GM19328 (cell line): ENCODE measurements at regions not wholly inside any gene's neighbourhood (a gene's known extent, or its start where the extent isn't known, plus 50 kb on each side); places are given as distances from the start of the nearest gene placed in this dataset.
"Not testable (repeated sequence)": the region's sequence is repeated elsewhere in the genome, so short reads cannot be mapped to it uniquely, and the experiment has no call there.

Experiments
- ATAC-seq: cut with Tn5 transposase; IDR thresholded peaks from one replicate; pipeline ENCODE4 v1.9.1; 2021; ENCODE audit warnings: mild to moderate bottlenecking, moderate library complexity; ENCODE audit not compliant: unreplicated experiment

GRCh38 chr5:126269511-126269910, 153.7 kb upstream of the GRAMD2B start:
- no peak for ATAC-seq

GRCh38 chr5:126271141-126271540, 152.1 kb upstream of the GRAMD2B start:
- ATAC-seq, result no peak

- no peak for ATAC-seq
Measured at GRCh38 chr5:126274076-126274762, 149.0 kb upstream of the GRAMD2B start.

- ATAC-seq, result no peak
Measured at GRCh38 chr5:126274763-126275125, 148.5 kb upstream of the GRAMD2B start.

GRCh38 chr5:126277762-126278161, 145.4 kb upstream of the GRAMD2B start:
- ATAC-seq, result no peak

GRCh38 chr5:126280343-126280742, 142.9 kb upstream of the GRAMD2B start:
- ATAC-seq, result no peak

- ATAC-seq, result no peak
Measured at GRCh38 chr5:126280846-126281245, 142.4 kb upstream of the GRAMD2B start.

- no peak for ATAC-seq
Measured at GRCh38 chr5:126284977-126285696, 138.1 kb upstream of the GRAMD2B start.

GRCh38 chr5:126296121-126296520, 127.1 kb upstream of the GRAMD2B start:
- ATAC-seq, result not testable (repeated sequence)

GRCh38 chr5:126300293-126300692, 122.9 kb upstream of the GRAMD2B start:
- no peak for ATAC-seq

- ATAC-seq, result no peak
Measured at GRCh38 chr5:126301056-126301455, 122.2 kb upstream of the GRAMD2B start.

GRCh38 chr5:126309860-126310259, 113.3 kb upstream of the GRAMD2B start:
- no peak for ATAC-seq

GRCh38 chr5:126311766-126312165, 111.4 kb upstream of the GRAMD2B start:
- no peak for ATAC-seq

- ATAC-seq, result no peak
Measured at GRCh38 chr5:126315341-126315740, 107.9 kb upstream of the GRAMD2B start.

- ATAC-seq, result no peak
Measured at GRCh38 chr5:126332326-126332725, 90.9 kb upstream of the GRAMD2B start.

GRCh38 chr5:126334760-126335159, 88.4 kb upstream of the GRAMD2B start:
- no peak for ATAC-seq

- ATAC-seq, result no peak
Measured at GRCh38 chr5:126335886-126336285, 87.3 kb upstream of the GRAMD2B start.

GRCh38 chr5:126338635-126339034, 84.6 kb upstream of the GRAMD2B start:
- no peak for ATAC-seq

GRCh38 chr5:126339215-126339805, 83.9 kb upstream of the GRAMD2B start:
- no peak for ATAC-seq

- ATAC-seq, result no peak
Measured at GRCh38 chr5:126341906-126342630, 81.1 kb upstream of the GRAMD2B start.

GRCh38 chr5:126348855-126349635, 74.2 kb upstream of the GRAMD2B start:
- no peak for ATAC-seq
